ENCODE measurements at regions not wholly inside any gene's neighbourhood (a gene's known extent, or its start where the extent isn't known, plus 50 kb on each side); places are given as distances from the start of the nearest gene placed in this dataset.

DNA sequence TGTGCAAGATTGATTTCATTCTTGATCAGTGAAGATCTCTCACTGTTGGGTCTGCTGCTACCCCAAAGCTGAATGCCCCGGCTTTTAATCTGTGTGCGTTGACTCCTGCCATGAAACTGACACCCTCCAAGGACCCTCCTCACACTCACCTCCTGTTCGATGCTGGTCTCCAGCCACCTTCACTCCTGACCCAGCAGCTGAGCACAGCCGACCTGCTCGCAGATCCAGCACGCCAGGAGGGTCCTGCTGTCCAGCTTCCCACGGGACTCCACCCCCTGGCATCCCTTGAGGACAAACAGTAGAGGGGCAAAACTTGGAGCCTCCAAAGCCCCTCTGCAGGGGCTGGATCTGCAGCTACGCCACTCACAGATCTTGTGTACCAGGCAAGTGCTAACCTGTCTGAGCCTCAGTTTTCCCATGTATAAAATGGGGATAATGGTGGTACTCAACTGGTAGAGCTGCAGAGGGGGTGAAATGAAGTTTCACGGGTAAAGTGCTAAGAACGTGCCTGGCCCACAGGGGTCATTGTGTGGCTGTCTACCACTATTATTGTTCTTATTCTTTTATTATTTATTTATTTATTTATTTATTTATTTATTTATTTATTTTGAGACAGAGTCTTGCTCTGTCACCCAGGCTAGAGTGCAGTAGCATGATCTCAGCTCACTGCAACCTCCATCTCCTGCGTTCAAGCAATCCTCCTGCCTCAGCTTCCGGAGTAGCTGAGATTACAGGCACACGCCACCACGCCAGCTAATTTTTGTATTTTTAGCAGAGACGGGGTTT lies 178.0 kb downstream of the PHETA1 start:
- no peak for TF ChIP-seq CTCF (conservative IDR thresholded peaks at IDR 0.05; ENCODE audit: control insufficient read depth, insufficient read depth, low read depth, low read length)
- H3K4me3 ChIP-seq (ENCODE audit: control insufficient read depth, low read depth, low read length) = no peak overlapping the region

GRCh38 chr12:111189792-111190191 lies 179.1 kb downstream of the PHETA1 start:
- no peak for TF ChIP-seq CTCF (conservative IDR thresholded peaks at IDR 0.05; ENCODE audit: control insufficient read depth, insufficient read depth, low read depth, low read length)
- H3K4me3 ChIP-seq (ENCODE audit: control insufficient read depth, low read depth, low read length) = no peak overlapping the region
- DNase-seq (ENCODE audit: low read depth) = no peak

More for the DNA sequence above, 178.0 kb downstream of the PHETA1 start:
- no peak for DNase-seq (ENCODE audit: low read depth)

- TF ChIP-seq CTCF (conservative IDR thresholded peaks at IDR 0.05; ENCODE audit: control insufficient read depth, insufficient read depth, low read depth, low read length) = no peak
- no peak overlapping the region for H3K4me3 ChIP-seq (ENCODE audit: control insufficient read depth, low read depth, low read length)
- no peak for DNase-seq (ENCODE audit: low read depth)
Measured at GRCh38 chr12:111188436-111188835, 180.5 kb downstream of the PHETA1 start.

DNA sequence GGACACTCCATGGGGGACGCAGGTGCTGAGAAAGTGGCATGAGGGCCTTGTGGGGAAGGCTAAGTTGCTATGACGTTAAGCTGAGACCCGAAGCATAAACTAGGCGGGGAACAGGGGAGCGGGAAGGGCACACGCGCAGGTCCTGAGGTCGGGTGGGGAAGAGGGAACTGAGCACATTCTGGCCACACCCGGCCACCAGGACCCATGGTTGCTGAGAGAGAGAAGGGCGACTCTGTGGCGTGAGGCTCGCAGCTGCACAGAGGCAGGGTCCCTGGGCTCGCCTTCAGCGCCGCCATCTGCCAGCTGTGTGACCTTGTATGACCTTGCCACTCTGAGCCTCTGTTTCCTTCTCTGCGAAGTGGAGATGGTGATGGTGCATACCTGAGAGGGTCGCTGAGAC lies 182.5 kb downstream of the PHETA1 start:
- no peak for DNase-seq (ENCODE audit: low read depth)
- no peak for TF ChIP-seq CTCF (conservative IDR thresholded peaks at IDR 0.05; ENCODE audit: control insufficient read depth, insufficient read depth, low read depth, low read length)
- H3K4me3 ChIP-seq (ENCODE audit: control insufficient read depth, low read depth, low read length) = no peak overlapping the region

GRCh38 chr12:111185889-111186227 lies 183.0 kb downstream of the PHETA1 start:
- no peak for TF ChIP-seq CTCF (conservative IDR thresholded peaks at IDR 0.05; ENCODE audit: control insufficient read depth, insufficient read depth, low read depth, low read length)
- no peak overlapping the region for H3K4me3 ChIP-seq (ENCODE audit: control insufficient read depth, low read depth, low read length)
- DNase-seq (ENCODE audit: low read depth) = no peak

DNA sequence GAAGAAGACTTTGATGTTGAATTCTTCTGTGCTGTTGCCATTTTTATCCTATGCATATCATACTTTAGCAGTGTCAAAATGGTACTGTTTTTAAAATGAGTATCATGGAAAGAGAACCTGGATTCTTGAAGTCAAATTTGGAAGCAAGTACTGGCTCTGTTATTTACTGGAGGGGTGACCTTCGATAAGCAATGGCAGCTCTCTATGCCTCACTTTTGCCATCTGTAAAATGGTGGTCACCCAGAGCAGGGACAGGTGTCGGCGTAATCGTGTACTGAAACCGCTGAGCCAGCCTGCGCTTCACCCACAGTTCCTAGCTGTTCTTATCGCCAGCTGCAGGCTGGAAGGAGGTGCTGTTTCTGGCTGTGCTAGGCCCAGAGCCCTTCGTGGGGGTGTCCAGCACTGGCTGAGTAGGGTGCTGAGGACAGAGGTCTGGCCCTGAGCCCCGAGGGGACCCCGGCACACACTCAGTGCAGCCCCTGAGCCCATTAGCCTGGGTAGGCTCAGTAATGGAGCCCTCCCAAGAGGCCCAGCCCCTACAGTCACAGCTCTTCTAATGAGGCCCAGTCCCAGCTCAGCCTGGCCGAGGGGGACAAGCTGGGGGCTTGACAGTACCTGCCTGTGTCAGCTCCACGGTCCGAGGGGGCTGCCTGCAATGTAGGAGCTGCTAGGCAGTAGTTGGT lies 183.5 kb downstream of the PHETA1 start:
- H3K4me3 ChIP-seq (ENCODE audit: control insufficient read depth, low read depth, low read length) = no peak overlapping the region
- DNase-seq (ENCODE audit: low read depth) = no peak
- TF ChIP-seq CTCF (conservative IDR thresholded peaks at IDR 0.05; ENCODE audit: control insufficient read depth, insufficient read depth, low read depth, low read length) = no peak
